HG02943 (cell line): ENCODE measurements at regions not wholly inside any gene's neighbourhood (a gene's known extent, or its start where the extent isn't known, plus 50 kb on each side); places are given as distances from the start of the nearest gene placed in this dataset.

Experiments used
- ATAC-seq: cut with Tn5 transposase; IDR thresholded peaks from one replicate; pipeline ENCODE4 v1.9.1; 2021; ENCODE audit warnings: mild to moderate bottlenecking, low read depth, moderate library complexity; ENCODE audit not compliant: unreplicated experiment

DNA sequence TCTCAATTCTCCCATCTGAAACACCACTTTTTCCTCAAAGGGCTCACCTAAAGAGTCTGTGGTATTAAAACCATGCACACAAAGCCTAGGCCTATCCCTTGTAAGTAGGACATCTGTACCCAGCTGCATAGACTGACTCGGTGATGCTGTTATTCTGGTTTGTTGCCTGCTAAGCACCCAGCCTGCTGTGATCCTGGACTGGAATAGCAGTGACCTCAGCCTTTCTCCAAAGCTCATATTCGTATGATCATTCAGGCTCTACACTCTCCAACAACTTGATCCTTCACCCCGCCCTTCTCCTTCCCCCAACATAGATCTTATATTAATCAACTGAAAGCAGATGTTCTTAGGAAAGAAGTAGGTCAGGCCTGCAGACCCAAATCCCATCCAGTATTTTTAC lies 81.4 kb upstream of the WWC1 start:
- no peak for ATAC-seq

DNA sequence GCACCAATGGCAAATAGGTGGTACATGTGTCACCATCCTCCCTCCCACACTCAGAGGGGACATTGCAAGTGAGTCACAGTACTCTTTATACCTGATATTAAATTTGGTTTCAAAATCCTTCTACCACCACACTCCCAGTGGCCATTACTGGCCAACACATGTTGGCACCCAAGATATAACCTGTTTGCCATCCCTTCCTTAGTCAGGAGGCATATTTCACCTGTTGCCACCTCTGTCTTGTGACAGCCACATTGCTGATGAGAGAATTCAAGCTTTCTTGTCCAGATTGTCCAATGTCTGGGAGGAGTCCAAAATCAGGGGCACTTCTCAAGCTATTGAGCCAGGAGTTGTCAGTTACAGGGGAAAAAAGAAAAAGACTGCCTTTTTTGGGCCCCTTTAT lies 80.2 kb upstream of the WWC1 start:
- ATAC-seq, result no peak

DNA sequence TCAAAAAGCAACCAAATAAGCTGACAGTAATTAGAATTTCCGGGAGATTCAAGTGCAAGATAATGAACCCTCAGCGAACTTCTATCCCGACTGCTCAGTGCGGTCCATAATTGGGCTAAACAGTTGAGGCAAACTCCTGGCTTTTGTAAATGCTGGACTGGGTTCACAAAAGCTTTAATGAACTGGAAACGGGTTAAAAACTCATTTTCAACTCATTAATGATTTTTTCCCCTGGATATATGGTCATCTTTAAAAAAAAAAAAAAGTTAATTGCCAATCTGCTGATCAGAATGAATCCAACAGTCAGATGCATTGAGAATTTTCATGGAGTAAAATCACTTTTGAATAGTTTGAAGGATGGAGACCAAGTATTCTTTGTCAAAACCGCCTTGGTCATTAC lies 79.5 kb upstream of the WWC1 start:
- no peak for ATAC-seq

DNA sequence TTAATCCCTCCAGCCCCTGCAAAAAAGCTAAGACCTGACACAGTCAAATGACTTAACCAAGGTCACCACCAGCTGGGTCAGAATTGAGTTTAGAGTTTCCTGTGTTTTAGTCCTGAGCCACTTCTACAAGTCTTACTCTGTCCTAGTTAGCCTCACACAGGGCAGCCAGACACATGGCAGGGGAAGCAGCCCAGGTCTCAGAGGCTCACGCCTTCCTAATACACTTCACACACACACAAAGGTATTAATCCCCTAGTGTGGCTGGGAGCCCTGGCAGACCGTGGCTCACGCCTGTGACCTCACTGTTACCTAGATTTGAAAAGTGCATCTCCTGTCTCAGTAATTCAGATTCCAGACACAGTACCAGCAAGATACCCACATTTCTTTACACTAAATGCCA lies 77.4 kb upstream of the WWC1 start:
- ATAC-seq, result no peak

DNA sequence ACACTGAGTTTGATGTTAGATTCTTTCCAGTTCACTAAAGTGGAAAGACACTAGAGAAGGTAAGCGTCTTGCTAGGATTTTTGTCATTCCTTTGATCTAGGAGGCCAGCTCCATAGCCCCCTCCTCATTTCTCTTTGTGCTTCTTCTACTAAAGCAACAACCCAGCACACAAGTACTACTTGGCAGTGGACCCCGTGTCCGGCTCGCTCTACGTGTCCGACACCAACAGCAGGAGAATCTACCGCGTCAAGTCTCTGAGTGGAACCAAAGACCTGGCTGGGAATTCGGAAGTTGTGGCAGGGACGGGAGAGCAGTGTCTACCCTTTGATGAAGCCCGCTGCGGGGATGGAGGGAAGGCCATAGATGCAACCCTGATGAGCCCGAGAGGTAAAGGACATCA lies 76.6 kb upstream of the WWC1 start:
- ATAC-seq, result no peak

DNA sequence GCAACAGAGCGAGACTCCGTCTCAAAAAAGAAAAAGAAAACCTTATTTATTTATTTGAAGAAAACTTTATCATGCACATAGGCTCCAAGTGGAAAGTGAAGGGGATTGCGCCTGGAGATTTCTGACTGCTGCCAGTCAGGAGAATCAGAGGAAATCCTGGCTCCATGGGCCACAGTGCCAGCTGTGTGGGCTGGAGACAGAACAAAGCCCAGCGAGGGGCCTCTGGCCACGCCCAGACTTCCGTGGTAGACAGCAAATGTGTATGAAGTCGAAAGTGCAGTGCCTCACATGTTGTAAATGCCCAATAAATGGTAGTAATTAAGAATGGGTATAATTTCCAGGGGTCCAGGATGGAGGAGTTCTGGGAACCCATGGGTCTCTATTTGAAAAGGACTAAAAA lies 75.8 kb upstream of the WWC1 start:
- ATAC-seq, result no peak

DNA sequence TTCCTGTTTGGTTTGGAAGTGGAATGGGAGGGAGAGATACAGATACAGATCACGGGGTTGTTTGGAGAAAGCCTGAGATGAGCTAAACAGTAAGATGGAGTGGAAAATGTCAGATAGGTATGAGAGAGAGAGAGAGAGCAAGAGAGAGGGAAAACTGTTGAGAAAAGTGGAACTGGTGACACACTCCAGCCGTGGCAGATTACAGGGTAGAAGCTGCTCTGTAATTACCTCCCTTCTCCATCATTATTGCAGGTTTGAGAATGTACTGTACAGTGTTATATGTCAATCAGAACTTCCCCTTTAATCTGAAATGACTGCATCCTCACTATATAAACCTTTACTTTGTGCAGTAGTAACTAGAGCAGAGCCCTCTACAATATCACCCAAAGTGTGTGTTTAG lies 74.5 kb upstream of the WWC1 start:
- no peak for ATAC-seq

DNA sequence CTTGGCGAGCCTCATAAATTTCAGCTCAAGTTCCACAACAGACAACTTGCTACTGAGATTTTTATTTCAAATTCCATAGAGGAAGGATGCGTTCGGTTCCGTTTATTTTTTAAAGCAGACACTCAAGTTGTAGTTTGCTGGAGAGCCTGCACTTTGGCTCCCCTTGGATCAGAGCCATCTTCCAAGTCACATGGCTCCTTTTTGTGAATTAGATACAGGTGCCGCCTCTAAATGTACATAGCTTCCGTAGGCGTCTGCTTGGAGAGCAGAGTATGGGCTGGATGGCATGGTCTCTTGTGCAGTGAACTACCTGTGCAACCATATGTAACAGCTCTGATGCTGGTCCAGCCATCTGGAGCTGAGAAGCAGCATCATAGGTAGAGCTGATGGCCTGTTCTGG lies 73.9 kb upstream of the WWC1 start:
- ATAC-seq, result no peak

DNA sequence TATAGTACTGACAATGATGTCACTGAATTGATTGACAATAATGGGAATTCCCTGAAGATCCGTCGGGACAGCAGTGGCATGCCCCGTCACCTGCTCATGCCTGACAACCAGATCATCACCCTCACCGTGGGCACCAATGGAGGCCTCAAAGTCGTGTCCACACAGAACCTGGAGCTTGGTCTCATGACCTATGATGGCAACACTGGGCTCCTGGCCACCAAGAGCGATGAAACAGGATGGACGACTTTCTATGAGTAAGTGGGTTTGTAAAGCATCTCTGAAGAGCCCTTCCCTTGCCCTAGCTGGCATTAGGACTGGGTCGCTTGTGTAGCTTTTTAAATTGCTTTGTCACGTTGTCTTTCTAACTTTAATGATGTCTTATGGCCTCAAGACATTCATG lies 72.7 kb upstream of the WWC1 start:
- no peak for ATAC-seq

DNA sequence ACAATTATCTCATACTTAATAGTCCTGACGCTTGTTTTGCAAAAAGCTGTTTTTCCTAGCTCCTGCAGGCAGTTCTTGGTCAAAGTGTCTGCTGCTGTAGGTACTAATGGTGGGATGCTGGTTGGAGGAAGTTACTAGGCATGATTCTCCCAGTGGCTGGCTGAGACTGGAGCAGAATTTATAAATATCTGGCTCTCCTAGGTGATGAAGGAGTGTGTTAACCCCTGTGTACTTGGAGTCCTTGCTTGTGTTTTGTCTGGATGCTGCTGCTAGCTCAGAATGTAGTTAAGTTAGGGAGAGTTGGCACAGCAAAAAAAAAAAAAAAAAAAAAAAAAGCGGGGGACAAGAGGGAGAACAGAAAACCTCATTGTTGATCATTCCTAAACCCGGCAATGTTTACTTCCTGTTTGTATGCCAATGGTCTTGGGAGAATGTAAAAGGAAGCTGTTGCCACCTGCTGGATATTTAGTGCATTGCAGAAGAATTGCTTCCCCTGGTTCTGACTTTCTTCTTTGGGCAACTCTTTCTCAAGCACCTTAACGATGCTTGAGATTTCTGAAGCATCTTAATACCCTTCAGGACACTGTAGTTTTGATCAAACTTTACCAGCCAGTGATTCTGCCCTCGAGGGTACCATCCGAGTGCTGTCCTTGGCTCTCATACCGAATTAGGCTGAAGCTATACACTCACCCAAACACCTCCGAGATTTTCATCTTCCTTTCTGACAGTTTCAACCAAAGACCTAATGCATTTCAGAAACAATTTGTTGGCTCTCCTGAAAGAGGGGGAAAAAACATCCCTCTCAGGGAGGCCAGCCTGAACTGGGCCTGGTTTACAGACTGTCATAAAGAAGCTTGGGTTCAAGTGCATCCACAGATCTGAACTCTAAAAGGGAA lies 71.7 kb upstream of the WWC1 start:
- peak; percentile 88 for ATAC-seq

DNA sequence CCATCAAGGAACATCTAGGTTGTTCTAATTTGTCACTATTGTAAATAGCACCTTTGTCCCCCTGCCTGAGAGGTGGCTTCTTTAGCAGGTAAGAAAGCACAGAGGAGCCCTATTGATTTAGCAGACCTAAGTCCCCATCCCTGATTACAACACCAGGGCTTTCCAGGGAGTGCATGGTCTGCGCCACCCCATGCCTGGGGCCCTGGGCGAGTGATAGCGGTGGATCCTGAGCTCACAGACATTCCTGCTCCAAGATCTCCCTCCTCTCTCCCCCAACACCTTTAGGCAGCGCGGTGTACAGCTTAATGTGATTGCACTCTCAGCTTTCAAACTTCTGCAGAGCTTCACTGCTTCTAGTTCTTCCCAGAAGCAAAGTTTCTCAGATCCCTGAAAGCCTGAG lies 67.4 kb upstream of the WWC1 start:
- no peak for ATAC-seq

DNA sequence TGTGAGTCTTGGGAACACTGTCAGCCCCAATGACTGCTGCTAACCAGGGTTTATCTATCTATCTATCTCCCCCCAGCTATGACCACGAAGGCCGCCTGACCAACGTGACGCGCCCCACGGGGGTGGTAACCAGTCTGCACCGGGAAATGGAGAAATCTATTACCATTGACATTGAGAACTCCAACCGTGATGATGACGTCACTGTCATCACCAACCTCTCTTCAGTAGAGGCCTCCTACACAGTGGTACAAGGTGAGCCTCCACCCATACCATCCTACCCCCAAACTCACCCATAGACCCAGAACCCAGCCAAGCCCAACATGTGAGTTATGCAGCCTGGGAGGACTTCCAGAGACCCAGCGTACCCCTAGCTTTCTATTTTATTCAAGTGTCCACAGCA lies 65.4 kb upstream of the WWC1 start:
- no peak for ATAC-seq

DNA sequence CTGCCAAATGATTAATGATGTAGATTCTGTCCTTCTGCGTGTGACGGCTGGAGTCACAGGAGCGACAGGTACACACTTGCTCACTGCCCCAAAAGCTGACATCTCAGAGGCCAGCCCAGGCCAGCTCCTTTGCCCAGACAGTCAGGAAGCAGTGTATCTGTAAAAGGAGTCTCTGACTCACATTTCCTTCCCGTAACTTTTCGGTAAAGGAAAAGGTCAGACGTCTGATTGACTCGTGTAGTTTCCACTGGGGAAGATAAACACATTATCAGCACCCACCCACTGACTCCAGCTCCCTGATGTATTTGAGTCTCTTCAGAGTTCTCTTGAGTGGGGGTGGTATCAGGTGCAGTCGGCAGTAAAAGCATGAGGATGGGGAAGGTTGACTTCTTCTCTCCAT lies 64.4 kb upstream of the WWC1 start:
- no peak for ATAC-seq

DNA sequence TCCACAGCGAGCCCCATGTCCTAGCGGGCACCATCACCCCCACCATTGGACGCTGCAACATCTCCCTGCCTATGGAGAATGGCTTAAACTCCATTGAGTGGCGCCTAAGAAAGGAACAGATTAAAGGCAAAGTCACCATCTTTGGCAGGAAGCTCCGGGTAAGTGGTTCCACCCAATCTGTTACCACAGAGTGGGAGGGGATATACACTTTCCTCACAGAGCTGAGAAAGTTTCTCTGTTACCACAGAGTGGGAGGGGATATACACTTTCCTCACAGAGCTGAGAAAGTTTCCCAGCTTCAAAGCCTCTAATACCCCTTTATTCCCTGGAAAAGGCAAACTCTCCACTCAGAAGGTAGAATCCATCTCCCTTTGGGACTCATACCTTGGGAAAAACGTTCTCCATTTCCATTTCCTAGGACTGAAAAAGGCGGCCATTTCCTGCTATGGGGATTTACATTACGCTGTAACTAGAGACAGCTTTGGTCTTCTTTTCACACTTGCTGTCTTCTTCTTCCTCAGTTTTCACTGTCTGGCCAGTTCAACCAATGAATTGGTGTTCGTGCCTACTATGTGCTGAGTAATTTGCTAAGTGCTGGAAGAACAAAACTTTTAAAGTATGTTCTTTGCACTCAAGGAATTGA lies 63.4 kb upstream of the WWC1 start:
- ATAC-seq, result peak; percentile 100

DNA sequence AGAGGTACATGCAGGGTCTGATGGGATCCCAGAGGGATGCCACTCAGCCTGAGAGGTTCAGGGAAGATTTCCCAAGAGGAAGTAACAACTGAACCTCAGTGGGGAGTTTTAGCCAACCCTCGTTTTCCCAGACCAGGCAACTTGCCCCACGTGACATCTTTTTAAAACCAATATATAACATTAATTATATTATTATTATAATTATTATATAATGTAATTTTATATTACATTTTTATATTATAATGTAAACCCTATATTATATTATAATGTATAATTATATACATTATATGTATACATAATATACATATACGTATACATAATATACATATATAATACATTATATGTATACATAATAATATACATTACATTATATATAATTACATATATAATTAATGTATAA lies 62.8 kb upstream of the WWC1 start:
- no peak for ATAC-seq

DNA sequence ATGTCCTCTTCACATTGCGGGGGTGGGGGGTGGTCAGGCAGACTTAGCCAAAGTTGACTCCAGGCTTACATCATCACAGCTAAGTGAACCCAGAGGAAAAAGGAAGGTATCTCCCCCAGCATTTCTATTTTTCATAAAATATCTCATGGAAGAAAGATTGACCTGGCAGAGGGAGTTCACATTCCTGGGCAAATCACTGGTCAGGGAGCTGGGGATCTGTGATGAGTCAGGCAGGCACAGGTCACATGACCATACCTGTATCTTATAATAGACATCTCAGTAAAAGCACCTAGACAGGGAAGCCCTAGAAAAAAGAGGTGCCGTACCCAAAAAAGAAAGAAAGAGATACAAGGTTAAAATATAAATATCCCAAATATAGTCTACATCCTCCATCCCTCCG lies 57.3 kb upstream of the WWC1 start:
- no peak for ATAC-seq

DNA sequence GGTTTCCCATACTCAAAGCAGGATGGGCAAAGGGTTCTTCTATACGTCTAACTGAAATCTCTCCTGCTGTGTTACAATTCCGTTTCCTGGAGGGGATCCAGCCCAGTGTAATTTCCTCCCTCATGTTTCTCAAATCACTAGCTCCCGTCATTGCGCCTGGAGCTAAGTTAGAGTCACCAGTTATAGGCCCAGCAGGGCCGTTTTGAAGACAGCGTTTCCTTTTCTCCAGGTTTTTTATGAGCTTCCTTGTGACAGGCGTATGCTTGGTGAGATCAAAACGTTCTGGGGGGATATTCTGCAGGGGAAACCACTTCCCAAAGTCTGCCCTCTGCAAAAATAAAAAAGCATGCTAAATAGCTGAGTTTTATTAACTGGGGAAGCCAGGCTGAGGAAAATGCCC lies 53.0 kb upstream of the WWC1 start:
- ATAC-seq, result no peak

DNA sequence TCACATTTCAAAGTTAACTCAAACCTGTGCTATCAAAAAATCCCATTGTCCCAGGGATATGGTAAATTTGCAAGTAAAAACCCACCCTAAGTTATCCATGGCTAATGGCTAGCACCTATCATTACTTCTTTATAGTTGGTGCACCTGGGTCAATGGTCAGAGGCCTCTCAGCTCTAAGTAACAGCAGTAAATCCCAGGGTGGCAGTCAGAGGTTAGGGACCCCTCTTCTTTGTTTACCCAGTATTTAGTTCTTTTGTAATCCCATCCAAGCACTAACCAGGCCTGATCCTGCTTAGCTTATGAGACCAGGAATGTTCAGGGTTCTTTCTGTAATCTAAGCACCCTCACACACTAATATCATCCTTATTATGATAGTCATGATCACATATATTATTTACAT lies 52.1 kb upstream of the WWC1 start:
- no peak for ATAC-seq
